ENCODE measurements at regions not wholly inside any gene's neighbourhood (a gene's known extent, or its start where the extent isn't known, plus 50 kb on each side); places are given as distances from the start of the nearest gene placed in this dataset.

DNA sequence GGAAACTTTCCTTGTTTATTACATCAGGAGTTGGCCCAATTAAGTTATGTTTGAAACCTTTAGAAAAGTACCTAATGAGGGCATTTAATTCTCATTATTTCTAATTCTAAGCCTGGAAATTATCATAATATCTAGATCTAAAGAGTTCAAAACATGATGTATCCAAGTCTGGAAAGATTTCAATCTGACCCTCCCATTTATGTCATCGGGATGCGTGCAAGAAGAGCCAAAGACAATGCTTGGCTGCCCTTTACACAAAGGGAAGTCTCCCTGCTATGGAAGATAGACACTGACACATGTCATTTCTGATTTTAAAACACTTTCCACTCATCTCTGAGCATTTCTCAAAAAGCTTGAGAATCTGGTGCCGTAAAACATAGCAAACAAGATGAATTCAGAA is 222.4 kb downstream of the ANTXR2 start:
- no peaks in the 10 kb centered on the region for H3K4me1 ChIP-seq
- no peak overlapping the region for H3K4me3 ChIP-seq
- DNase-seq (no peak), ATAC-seq (no peak)
- 91% methylated on average over 3 of the region's 3 CpGs for WGBS, 2 donors
- intact Hi-C loops (cut with DNase I) = no loop called here
- no peak overlapping the region for H3K27ac ChIP-seq
- H3K9me3 ChIP-seq = no peaks in the 10 kb centered on the region
- H3K36me3 ChIP-seq (replicated peaks in 1 of 2; ENCODE audit: insufficient read depth in 1 of 2, low read depth in 2 of 2) = no peaks in the 10 kb centered on the region
- H3K27me3 ChIP-seq = no peaks in the 10 kb centered on the region
- TF ChIP-seq POLR2A (IDR thresholded peaks at IDR 0.05) = no peak
- TF ChIP-seq, protein P1, sequence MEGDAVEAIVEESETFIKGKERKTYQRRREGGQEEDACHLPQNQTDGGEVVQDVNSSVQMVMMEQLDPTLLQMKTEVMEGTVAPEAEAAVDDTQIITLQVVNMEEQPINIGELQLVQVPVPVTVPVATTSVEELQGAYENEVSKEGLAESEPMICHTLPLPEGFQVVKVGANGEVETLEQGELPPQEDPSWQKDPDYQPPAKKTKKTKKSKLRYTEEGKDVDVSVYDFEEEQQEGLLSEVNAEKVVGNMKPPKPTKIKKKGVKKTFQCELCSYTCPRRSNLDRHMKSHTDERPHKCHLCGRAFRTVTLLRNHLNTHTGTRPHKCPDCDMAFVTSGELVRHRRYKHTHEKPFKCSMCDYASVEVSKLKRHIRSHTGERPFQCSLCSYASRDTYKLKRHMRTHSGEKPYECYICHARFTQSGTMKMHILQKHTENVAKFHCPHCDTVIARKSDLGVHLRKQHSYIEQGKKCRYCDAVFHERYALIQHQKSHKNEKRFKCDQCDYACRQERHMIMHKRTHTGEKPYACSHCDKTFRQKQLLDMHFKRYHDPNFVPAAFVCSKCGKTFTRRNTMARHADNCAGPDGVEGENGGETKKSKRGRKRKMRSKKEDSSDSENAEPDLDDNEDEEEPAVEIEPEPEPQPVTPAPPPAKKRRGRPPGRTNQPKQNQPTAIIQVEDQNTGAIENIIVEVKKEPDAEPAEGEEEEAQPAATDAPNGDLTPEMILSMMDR (IDR thresholded peaks at IDR 0.05) = no peak

- no peaks in the 10 kb centered on the region for H3K36me3 ChIP-seq (replicated peaks in 1 of 2; ENCODE audit: insufficient read depth in 1 of 2, low read depth in 2 of 2)
- intact Hi-C loops (cut with DNase I) = no loop called here
- no peaks in the 10 kb centered on the region for H3K9me3 ChIP-seq
- no peak overlapping the region for H3K4me3 ChIP-seq
- no peak overlapping the region for H3K27ac ChIP-seq
- no peaks in the 10 kb centered on the region for H3K27me3 ChIP-seq
- ATAC-seq = no peak
- DNase-seq = no peak
- no peaks in the 10 kb centered on the region for H3K4me1 ChIP-seq
- 69 to 74% methylated on average over 1 of the region's 1 CpG for WGBS, 2 donors
- TF ChIP-seq, protein P1 (IDR thresholded peaks at IDR 0.05) = no peak
- no peak for TF ChIP-seq POLR2A (IDR thresholded peaks at IDR 0.05)
Observed at GRCh38 chr4:79848329-79848728, 224.7 kb downstream of the ANTXR2 start.

DNA sequence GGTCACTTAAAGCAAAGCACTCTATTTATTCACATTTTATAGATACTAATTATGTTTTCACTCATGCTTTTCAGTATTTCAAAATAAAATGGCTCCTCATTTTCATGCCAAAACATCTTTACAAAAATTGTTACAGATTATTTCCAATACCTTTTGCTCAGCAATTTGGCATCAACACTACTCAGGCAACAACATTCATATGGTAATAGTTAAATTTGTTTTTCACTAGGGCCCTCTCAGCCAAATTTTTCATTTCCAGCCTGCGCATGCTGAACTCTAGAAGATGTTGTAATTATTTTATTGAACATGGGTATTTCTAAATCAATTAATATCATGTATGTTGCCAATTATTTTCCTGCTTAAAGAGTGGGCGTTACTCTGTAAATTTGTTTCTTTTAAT is 225.6 kb downstream of the ANTXR2 start:
- DNase-seq (no peak), ATAC-seq (no peak)
- TF ChIP-seq POLR2A (IDR thresholded peaks at IDR 0.05) = no peak
- Histone ChIP-seq H3K4me3 (no peak overlapping the region), H3K27ac (no peak overlapping the region), H3K36me3 (replicated peaks in 1 of 2; ENCODE audit: insufficient read depth in 1 of 2, low read depth in 2 of 2) (no peaks in the 10 kb centered on the region), H3K27me3 (no peaks in the 10 kb centered on the region), H3K9me3 (no peaks in the 10 kb centered on the region), H3K4me1 (no peaks in the 10 kb centered on the region)
- 76 to 79% methylated on average over 2 of the region's 2 CpGs for WGBS, 2 donors
- intact Hi-C loops (cut with DNase I) = no loop called here

DNA sequence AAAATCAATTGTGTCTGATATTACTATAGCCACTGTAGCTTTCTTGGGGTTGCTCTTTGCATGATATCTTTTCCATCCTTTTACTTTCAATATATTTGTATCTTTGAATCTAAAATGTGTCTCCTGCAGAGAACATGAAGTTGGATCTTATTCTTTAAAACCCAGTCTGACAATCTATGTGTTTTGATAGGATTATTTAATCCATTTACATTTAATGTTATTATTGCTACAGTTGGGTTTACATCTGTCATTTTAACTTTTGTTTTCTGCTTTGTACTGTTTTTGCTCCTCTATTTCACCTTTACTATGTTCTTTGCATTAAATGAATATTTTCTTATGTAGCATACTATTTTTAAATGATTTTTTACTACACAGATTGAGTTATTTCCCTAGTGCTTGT is 230.9 kb downstream of the ANTXR2 start:
- intact Hi-C loops (cut with DNase I) = no loop called here
- TF ChIP-seq POLR2A (IDR thresholded peaks at IDR 0.05) = no peak
- TF ChIP-seq, protein P1 (IDR thresholded peaks at IDR 0.05) = no peak
- no peak overlapping the region for H3K27ac ChIP-seq
- H3K27me3 ChIP-seq = no peaks in the 10 kb centered on the region
- H3K4me3 ChIP-seq = no peak overlapping the region
- ATAC-seq (no peak), DNase-seq (no peak)
- H3K9me3 ChIP-seq = no peaks in the 10 kb centered on the region
- H3K4me1 ChIP-seq = no peaks in the 10 kb centered on the region
- no peaks in the 10 kb centered on the region for H3K36me3 ChIP-seq (replicated peaks in 1 of 2; ENCODE audit: insufficient read depth in 1 of 2, low read depth in 2 of 2)

GRCh38 chr4:79833857-79834256 is 239.2 kb downstream of the ANTXR2 start:
- no peak for ATAC-seq
- Histone ChIP-seq H3K4me3 (no peak overlapping the region), H3K9me3 (no peaks in the 10 kb centered on the region), H3K36me3 (replicated peaks in 1 of 2; ENCODE audit: insufficient read depth in 1 of 2, low read depth in 2 of 2) (no peaks in the 10 kb centered on the region), H3K27me3 (no peaks in the 10 kb centered on the region), H3K4me1 (no peaks in the 10 kb centered on the region), H3K27ac (no peak overlapping the region)
- WGBS, 2 donors = 53 to 54% methylated on average over 1 of the region's 1 CpG
- intact Hi-C loops (cut with DNase I) = no loop called here
- no peak for TF ChIP-seq POLR2A (IDR thresholded peaks at IDR 0.05)
- TF ChIP-seq, protein P1 (IDR thresholded peaks at IDR 0.05) = no peak
- DNase-seq = no peak
